IPS DF 6.9 (cell line): ENCODE measurements at regions not wholly inside any gene's neighbourhood (a gene's known extent, or its start where the extent isn't known, plus 50 kb on each side); places are given as distances from the start of the nearest gene placed in this dataset.
"Not testable (repeated sequence)": the region's sequence is repeated elsewhere in the genome, so short reads cannot be mapped to it uniquely, and the experiment has no call there.

ENCODE experiments used
- DNase-seq: peaks from one replicate; pipeline ENCODE4 v3.0.0-alpha.2; 2013; ENCODE audit warnings: low read depth, low spot score
- H3K27ac ChIP-seq: one replicate; pipeline ENCODE4 v1.5.1; 2013; ENCODE audit warnings: low read length, control low read depth
- H3K27me3 ChIP-seq: 2 replicates; pipeline ENCODE4 v1.6.1; 2013; ENCODE audit warnings: mild to moderate bottlenecking, low read length; ENCODE audit not compliant: control insufficient read depth, insufficient read depth
- H3K36me3 ChIP-seq: 2 replicates; pipeline ENCODE4 v1.6.1; 2013; ENCODE audit warnings: low read length; ENCODE audit not compliant: control insufficient read depth, insufficient read depth
- H3K4me1 ChIP-seq: 2 replicates; pipeline ENCODE4 v1.6.1; 2013; ENCODE audit warnings: low read length; ENCODE audit not compliant: control insufficient read depth, insufficient read depth
- H3K4me3 ChIP-seq: 2 replicates; pipeline ENCODE4 v1.5.1; 2013; ENCODE audit warnings: mild to moderate bottlenecking, low read length
- H3K9me3 ChIP-seq: 2 replicates; pipeline ENCODE4 v1.6.1; 2013; ENCODE audit warnings: low read length, inconsistent platforms; ENCODE audit not compliant: control insufficient read depth, insufficient read depth
- WGBS: extraction: QIAGEN DNeasy Blood & Tissue Kit; methylation state at CpG from one replicate; pipeline ENCODE4 v1.1.7; 2013; ENCODE audit warnings: mixed read lengths, missing lambda C conversion rate; ENCODE audit not compliant: insufficient read length, insufficient coverage; 5-methylcytosine and 5-hydroxymethylcytosine counted together

DNA sequence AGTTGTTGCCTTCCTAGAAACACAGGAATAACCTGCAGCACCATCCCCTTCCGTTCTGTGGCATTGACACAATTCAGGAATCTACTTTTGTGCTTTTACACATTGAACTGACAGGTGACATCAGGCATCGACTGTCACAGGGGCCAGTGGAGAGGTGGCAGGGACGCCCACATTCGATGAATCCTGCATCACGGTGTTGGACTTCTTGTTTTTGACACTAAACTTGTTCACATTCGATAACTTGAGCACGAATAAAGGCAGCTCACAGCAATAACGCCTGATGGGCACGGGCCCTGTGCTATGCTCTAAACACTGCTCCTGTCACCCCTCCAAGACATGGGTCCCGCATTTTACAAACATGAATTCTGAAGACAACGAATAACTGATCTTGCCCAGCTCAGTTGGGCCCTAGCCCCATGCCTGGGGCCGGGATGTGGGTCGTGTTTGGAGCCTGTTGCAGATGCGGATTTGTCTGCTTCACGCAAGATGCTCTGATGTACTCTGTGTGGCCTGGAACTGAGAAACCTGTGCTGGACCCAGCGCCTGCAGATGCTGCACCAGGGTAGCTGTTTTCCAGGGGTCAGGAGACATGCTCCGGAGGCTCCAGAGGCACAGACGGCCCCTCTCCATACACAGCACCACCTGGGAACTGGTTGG lies 75.7 kb downstream of the TTLL2 start:
- Histone ChIP-seq H3K9me3 (no peaks in the 10 kb centered on the region), H3K27me3 (no peaks in the 10 kb centered on the region), H3K36me3 (no peaks in the 10 kb centered on the region), H3K4me1 (no peaks in the 10 kb centered on the region), H3K4me3 (no peak overlapping the region), H3K27ac (no peak overlapping the region)
- WGBS: no CpG with 5 or more reads among the region's 18 CpGs
- no peak for DNase-seq

DNA sequence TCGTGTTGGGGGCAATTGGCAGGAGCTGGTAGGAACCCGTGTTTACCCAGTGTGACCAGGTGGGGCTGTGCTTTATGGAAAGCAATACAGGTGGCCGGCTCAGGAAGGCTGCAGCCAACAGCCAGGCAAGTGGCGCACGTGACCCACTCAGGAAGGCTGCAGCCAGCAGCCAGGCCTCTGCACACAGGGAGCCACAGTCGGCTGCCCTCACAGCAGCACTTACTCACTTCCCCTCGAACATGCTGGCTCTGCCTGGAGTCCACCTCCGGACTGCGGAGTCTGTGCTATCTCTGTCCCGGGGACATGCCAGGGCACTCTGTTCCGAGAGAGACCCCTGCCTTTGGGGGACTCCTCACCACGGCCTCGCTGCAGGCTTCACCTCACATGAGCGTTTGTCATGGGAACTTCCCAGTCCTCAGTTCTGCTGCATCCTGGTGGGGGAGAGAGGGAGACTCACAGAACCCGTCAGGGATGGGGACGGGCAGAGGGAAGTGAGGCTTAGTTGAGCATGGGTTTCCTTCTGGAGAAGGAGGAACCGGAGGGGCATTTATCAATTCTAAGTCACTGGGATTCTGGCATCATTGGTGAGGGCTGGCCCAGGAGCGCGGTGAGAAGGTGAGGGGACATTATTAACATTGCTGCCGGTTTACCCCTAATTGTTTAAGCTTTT lies 76.8 kb downstream of the TTLL2 start:
- Histone ChIP-seq H3K4me3 (no peak overlapping the region), H3K9me3 (no peaks in the 10 kb centered on the region), H3K36me3 (no peaks in the 10 kb centered on the region; the same call in 1 of the 2 replicates), H3K27me3 (no peaks in the 10 kb centered on the region), H3K4me1 (no peaks in the 10 kb centered on the region), H3K27ac (no peak overlapping the region)
- DNase-seq: no peak
- no CpG with 5 or more reads among the region's 20 CpGs for WGBS

- H3K36me3 ChIP-seq: no peaks in the 10 kb centered on the region; the same call in 1 of the 2 replicates
- H3K4me3 ChIP-seq: no peak overlapping the region
- H3K9me3 ChIP-seq: no peaks in the 10 kb centered on the region
- H3K27me3 ChIP-seq: no peaks in the 10 kb centered on the region
- no peaks in the 10 kb centered on the region; the same call in 1 of the 2 replicates for H3K4me1 ChIP-seq
- H3K27ac ChIP-seq: no peak overlapping the region
- DNase-seq: no peak
- WGBS: no CpG with 5 or more reads among the region's 16 CpGs
Observed at GRCh38 chr6:167402195-167402686, 77.4 kb downstream of the TTLL2 start.

- DNase-seq: no peak
- no peak overlapping the region for H3K4me3 ChIP-seq
- no CpG with 5 or more reads among the region's 4 CpGs for WGBS
- H3K9me3 ChIP-seq: no peaks in the 10 kb centered on the region
- no peaks in the 10 kb centered on the region; the same call in 1 of the 2 replicates for H3K36me3 ChIP-seq
- H3K27ac ChIP-seq: no peak overlapping the region
- H3K27me3 ChIP-seq: no peaks in the 10 kb centered on the region
- peaks cover 4% of the 10 kb centered on the region; the same call in 1 of the 2 replicates for H3K4me1 ChIP-seq
Observed at GRCh38 chr6:167403427-167403826, 78.5 kb downstream of the TTLL2 start.

- Histone ChIP-seq H3K27ac (no peak overlapping the region), H3K4me3 (no peak overlapping the region), H3K27me3 (no peaks in the 10 kb centered on the region), H3K9me3 (no peaks in the 10 kb centered on the region), H3K36me3 (no peaks in the 10 kb centered on the region; the same call in 1 of the 2 replicates), H3K4me1 (peaks cover 4% of the 10 kb centered on the region; the same call in 1 of the 2 replicates)
- WGBS: no CpG with 5 or more reads among the region's 17 CpGs
- DNase-seq: no peak
Observed at GRCh38 chr6:167404385-167405049, 79.6 kb downstream of the TTLL2 start.

- no peaks in the 10 kb centered on the region; the same call in 1 of the 2 replicates for H3K36me3 ChIP-seq
- no CpG with 5 or more reads among the region's 14 CpGs for WGBS
- no peak overlapping the region for H3K27ac ChIP-seq
- H3K9me3 ChIP-seq: no peaks in the 10 kb centered on the region
- no peak overlapping the region for H3K4me3 ChIP-seq
- no peaks in the 10 kb centered on the region for H3K27me3 ChIP-seq
- DNase-seq: no peak
- H3K4me1 ChIP-seq: peaks cover 4% of the 10 kb centered on the region; the same call in 1 of the 2 replicates
Observed at GRCh38 chr6:167405778-167406532, 81.1 kb downstream of the TTLL2 start.

GRCh38 chr6:167406533-167407238 lies 81.8 kb downstream of the TTLL2 start:
- H3K36me3 ChIP-seq, H3K4me1 ChIP-seq, H3K27me3 ChIP-seq, H3K9me3 ChIP-seq, H3K4me3 ChIP-seq, H3K27ac ChIP-seq, DNase-seq: not testable (repeated sequence)
- no CpG with 5 or more reads among the region's 16 CpGs for WGBS

DNA sequence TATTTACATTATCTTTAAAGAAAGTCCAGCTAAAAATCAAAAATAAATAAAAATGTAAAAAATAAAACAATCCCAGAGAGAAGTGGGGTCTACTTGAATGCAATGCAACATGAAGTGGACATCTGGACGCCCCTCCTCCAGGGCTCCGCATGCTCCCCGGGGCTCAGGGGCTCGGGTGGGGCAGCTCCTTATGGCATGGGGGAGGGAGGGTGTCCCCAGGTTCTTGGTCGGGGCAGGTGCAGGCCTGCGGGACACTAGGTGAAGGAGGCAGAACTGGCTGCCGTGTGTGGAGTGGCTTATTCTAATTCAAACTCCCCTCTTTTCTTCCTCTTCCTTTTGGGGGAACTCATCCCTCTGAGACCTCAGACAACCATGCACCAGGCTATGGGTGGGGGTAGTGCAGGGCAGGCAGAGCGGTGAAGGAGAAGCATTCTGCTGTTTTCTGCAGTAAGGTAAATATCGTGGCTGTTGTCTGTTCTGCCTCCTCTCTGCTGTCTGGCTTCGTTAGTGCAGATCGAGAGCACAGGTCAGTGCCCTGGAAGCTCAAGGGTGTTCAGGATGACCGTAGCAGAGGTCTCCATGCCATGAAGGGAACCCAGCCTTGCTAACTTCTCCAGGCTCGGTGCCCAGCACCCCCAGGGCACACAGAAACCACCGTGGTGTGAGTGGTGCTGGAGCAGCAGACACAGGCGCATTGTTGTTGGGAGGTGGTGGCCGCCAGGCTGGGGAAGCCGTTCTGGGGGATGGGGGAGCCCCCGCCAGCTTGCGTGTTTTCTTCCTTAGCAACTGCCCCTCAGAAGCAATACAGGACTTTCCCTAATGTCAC lies 82.6 kb downstream of the TTLL2 start:
- Histone ChIP-seq H3K9me3 (no peaks in the 10 kb centered on the region), H3K4me3 (no peak overlapping the region), H3K36me3 (no peaks in the 10 kb centered on the region; the same call in 1 of the 2 replicates), H3K4me1 (peaks cover 4% of the 10 kb centered on the region; the same call in 1 of the 2 replicates), H3K27ac (no peak overlapping the region), H3K27me3 (no peaks in the 10 kb centered on the region)
- no CpG with 5 or more reads among the region's 19 CpGs for WGBS
- DNase-seq: no peak

GRCh38 chr6:167408235-167408869 lies 83.5 kb downstream of the TTLL2 start:
- Histone ChIP-seq H3K27me3 (no peaks in the 10 kb centered on the region), H3K4me1 (peaks cover 4% of the 10 kb centered on the region; the same call in 1 of the 2 replicates), H3K4me3 (no peak overlapping the region), H3K27ac (no peak overlapping the region), H3K9me3 (no peaks in the 10 kb centered on the region), H3K36me3 (no peaks in the 10 kb centered on the region; the same call in 1 of the 2 replicates)
- no CpG with 5 or more reads among the region's 21 CpGs for WGBS
- no peak for DNase-seq
